Adrenal gland (tissue), 5 donors: ENCODE measurements at regions not wholly inside any gene's neighbourhood (a gene's known extent, or its start where the extent isn't known, plus 50 kb on each side); places are given as distances from the start of the nearest gene placed in this dataset.

ENCODE experiments used
- CTCF ChIP-seq, 6 experiments: fragments of 450-650 bp in 4 of 6; fragments of 200-600 bp in 2 of 6; sonication (generic) in 1 of 6; IDR thresholded peaks; 1 replicate in 5 of 6; 2 replicates in 1 of 6; pipeline versions ENCODE4 v1.5.1 to v1.8.0; 2016 to 2021; ENCODE audit warnings: antibody characterized with exemption in 6 of 6, mild to moderate bottlenecking in 2 of 6, moderate library complexity in 1 of 6
- POLR2A ChIP-seq, 2 donors: fragments of 450-650 bp; IDR thresholded peaks; one replicate each; pipeline ENCODE4 v1.6.1; 2017; ENCODE audit warnings: antibody characterized with exemption in 2 of 2, mild to moderate bottlenecking in 2 of 2, moderate library complexity in 1 of 2
- donor health status: DM: no; HTN: no; CAD: no.

GRCh38 chr12:73486256-73486655, 1051.4 kb upstream of the ATXN7L3B start:
- TF ChIP-seq POLR2A (IDR thresholded peaks at IDR 0.05) (no peak), CTCF (IDR thresholded peaks at IDR 0.05) (no peak)
